Stomach smooth muscle (tissue), 2 donors: ENCODE measurements at regions not wholly inside any gene's neighbourhood (a gene's known extent, or its start where the extent isn't known, plus 50 kb on each side); places are given as distances from the start of the nearest gene placed in this dataset.

Experiments
- H3K27ac ChIP-seq: one replicate; pipeline ENCODE4 v1.7.0; 2013; ENCODE audit warnings: mild to moderate bottlenecking, low read length, inconsistent platforms
- H3K27me3 ChIP-seq, 2 donors: one replicate each; pipeline ENCODE4 v1.7.0; 2013; ENCODE audit warnings: low read length in 2 of 2; ENCODE audit not compliant: insufficient read depth in 2 of 2, control insufficient read depth in 1 of 2
- H3K36me3 ChIP-seq, 2 donors: one replicate each; pipeline ENCODE4 v1.7.0; 2013; ENCODE audit warnings: low read length in 2 of 2; ENCODE audit not compliant: control insufficient read depth in 2 of 2, insufficient read depth in 2 of 2
- H3K4me1 ChIP-seq: one replicate; pipeline ENCODE4 v1.7.0; 2013; ENCODE audit warnings: low read length; ENCODE audit not compliant: control insufficient read depth, insufficient read depth
- H3K4me3 ChIP-seq, 2 donors: one replicate each; pipeline ENCODE4 v1.7.0; 2013; ENCODE audit warnings: low read length in 2 of 2
- H3K9ac ChIP-seq, 2 donors: one replicate each; pipeline ENCODE4 v1.7.0; 2013; ENCODE audit warnings: low read length in 2 of 2, mild to moderate bottlenecking in 1 of 2
- H3K9me3 ChIP-seq, 2 donors: one replicate each; pipeline ENCODE4 v1.7.0; 2013; ENCODE audit warnings: low read length in 2 of 2; ENCODE audit not compliant: control insufficient read depth in 2 of 2
- donor health status: healthy.
- donor health status: Pancreatic carcinoma.

- H3K36me3 ChIP-seq = no peaks in the 10 kb centered on the region
- no peak overlapping the region for H3K27ac ChIP-seq
- H3K9me3 ChIP-seq = no peaks in the 10 kb centered on the region
- no peaks in the 10 kb centered on the region for H3K4me1 ChIP-seq
- H3K4me3 ChIP-seq = no peak overlapping the region
- H3K27me3 ChIP-seq = no peaks in the 10 kb centered on the region
- H3K9ac ChIP-seq = no peak overlapping the region
These were observed 239.2 kb downstream of the CMPK2 start for GRCh38 chr2:6626401-6627012.

GRCh38 chr2:6627316-6627715 is 238.4 kb downstream of the CMPK2 start:
- no peaks in the 10 kb centered on the region for H3K9me3 ChIP-seq
- no peak overlapping the region for H3K9ac ChIP-seq
- H3K27ac ChIP-seq = no peak overlapping the region
- H3K36me3 ChIP-seq = no peaks in the 10 kb centered on the region
- H3K4me3 ChIP-seq = no peak overlapping the region
- H3K27me3 ChIP-seq = no peaks in the 10 kb centered on the region
- no peaks in the 10 kb centered on the region for H3K4me1 ChIP-seq

GRCh38 chr2:6630209-6630608 is 235.5 kb downstream of the CMPK2 start:
- H3K27ac ChIP-seq = no peak overlapping the region
- H3K9ac ChIP-seq = no peak overlapping the region
- H3K36me3 ChIP-seq = no peaks in the 10 kb centered on the region

GRCh38 chr2:6635296-6635695 is 230.4 kb downstream of the CMPK2 start:
- H3K9me3 ChIP-seq = no peaks in the 10 kb centered on the region
- H3K9ac ChIP-seq = no peak overlapping the region
- no peak overlapping the region for H3K4me3 ChIP-seq

More at GRCh38 chr2:6630209-6630608, 235.5 kb downstream of the CMPK2 start:
- H3K9me3 ChIP-seq = no peaks in the 10 kb centered on the region
- H3K4me3 ChIP-seq = no peak overlapping the region
- no peaks in the 10 kb centered on the region for H3K4me1 ChIP-seq
- H3K27me3 ChIP-seq = no peaks in the 10 kb centered on the region

GRCh38 chr2:6637330-6637729 is 228.4 kb downstream of the CMPK2 start:
- no peak overlapping the region for H3K27ac ChIP-seq

More at GRCh38 chr2:6635296-6635695, 230.4 kb downstream of the CMPK2 start:
- no peak overlapping the region for H3K27ac ChIP-seq
- no peaks in the 10 kb centered on the region for H3K4me1 ChIP-seq
- no peaks in the 10 kb centered on the region for H3K27me3 ChIP-seq
- no peaks in the 10 kb centered on the region for H3K36me3 ChIP-seq

GRCh38 chr2:6639929-6640620 is 225.6 kb downstream of the CMPK2 start:
- H3K9me3 ChIP-seq = no peaks in the 10 kb centered on the region
- no peak overlapping the region for H3K9ac ChIP-seq
- H3K4me1 ChIP-seq = no peaks in the 10 kb centered on the region
- no peak overlapping the region for H3K27ac ChIP-seq
- no peaks in the 10 kb centered on the region for H3K36me3 ChIP-seq
- H3K4me3 ChIP-seq = no peak overlapping the region
- H3K27me3 ChIP-seq = no peaks in the 10 kb centered on the region

More at GRCh38 chr2:6637330-6637729, 228.4 kb downstream of the CMPK2 start:
- Histone ChIP-seq H3K4me3 (no peak overlapping the region), H3K36me3 (no peaks in the 10 kb centered on the region), H3K27me3 (no peaks in the 10 kb centered on the region), H3K9ac (no peak overlapping the region), H3K9me3 (no peaks in the 10 kb centered on the region), H3K4me1 (no peaks in the 10 kb centered on the region)

GRCh38 chr2:6640621-6641015 is 225.1 kb downstream of the CMPK2 start:
- no peaks in the 10 kb centered on the region for H3K36me3 ChIP-seq
- no peaks in the 10 kb centered on the region for H3K27me3 ChIP-seq
- H3K4me1 ChIP-seq = no peaks in the 10 kb centered on the region
- H3K9me3 ChIP-seq = no peaks in the 10 kb centered on the region
- no peak overlapping the region for H3K4me3 ChIP-seq
- H3K27ac ChIP-seq = no peak overlapping the region
- no peak overlapping the region for H3K9ac ChIP-seq

GRCh38 chr2:6641956-6642355 is 223.8 kb downstream of the CMPK2 start:
- Histone ChIP-seq H3K27me3 (no peaks in the 10 kb centered on the region), H3K9me3 (no peaks in the 10 kb centered on the region), H3K4me3 (no peak overlapping the region), H3K36me3 (no peaks in the 10 kb centered on the region), H3K9ac (no peak overlapping the region), H3K27ac (no peak overlapping the region), H3K4me1 (no peaks in the 10 kb centered on the region)

GRCh38 chr2:6644261-6644660 is 221.4 kb downstream of the CMPK2 start:
- no peak overlapping the region for H3K27ac ChIP-seq
- no peaks in the 10 kb centered on the region for H3K9me3 ChIP-seq
- no peaks in the 10 kb centered on the region for H3K27me3 ChIP-seq
- H3K4me1 ChIP-seq = no peaks in the 10 kb centered on the region
- H3K4me3 ChIP-seq = no peak overlapping the region
- H3K9ac ChIP-seq = no peak overlapping the region
- no peaks in the 10 kb centered on the region for H3K36me3 ChIP-seq

GRCh38 chr2:6645004-6645403 is 220.7 kb downstream of the CMPK2 start:
- no peak overlapping the region for H3K9ac ChIP-seq
- no peaks in the 10 kb centered on the region for H3K36me3 ChIP-seq
- no peaks in the 10 kb centered on the region for H3K4me1 ChIP-seq
- no peaks in the 10 kb centered on the region for H3K9me3 ChIP-seq
- no peaks in the 10 kb centered on the region for H3K27me3 ChIP-seq
- no peak overlapping the region for H3K4me3 ChIP-seq
- no peak overlapping the region for H3K27ac ChIP-seq

- H3K27me3 ChIP-seq = no peaks in the 10 kb centered on the region
- H3K9ac ChIP-seq = no peak overlapping the region
- no peaks in the 10 kb centered on the region for H3K36me3 ChIP-seq
- no peak overlapping the region for H3K4me3 ChIP-seq
- H3K4me1 ChIP-seq = no peaks in the 10 kb centered on the region
- H3K27ac ChIP-seq = no peak overlapping the region
- no peaks in the 10 kb centered on the region for H3K9me3 ChIP-seq
These were observed 220.0 kb downstream of the CMPK2 start for GRCh38 chr2:6645672-6646071.
